Chondrocyte (in vitro differentiated cells): ENCODE measurements at regions not wholly inside any gene's neighbourhood (a gene's known extent, or its start where the extent isn't known, plus 50 kb on each side); places are given as distances from the start of the nearest gene placed in this dataset.

ENCODE experiments used
- DNase-seq: peaks from one replicate; pipeline ENCODE4 v3.0.0; 2021; ENCODE audit warnings: mixed read lengths, low spot score
- H3K27ac Mint-ChIP-seq: one replicate; pipeline ENCODE4 v1.8.0; 2021; ENCODE audit warnings: mild to moderate bottlenecking, moderate library complexity, mixed read lengths; ENCODE audit not compliant: unreplicated experiment
- H3K27me3 Mint-ChIP-seq: 2 replicates; pipeline ENCODE4 v1.8.0; 2021; ENCODE audit warnings: low read depth, mixed read lengths
- H3K36me3 Mint-ChIP-seq: 2 replicates; pipeline ENCODE4 v1.8.0; 2021; ENCODE audit warnings: low read depth, mixed read lengths
- H3K4me1 Mint-ChIP-seq: 2 replicates; pipeline ENCODE4 v1.8.0; 2021; ENCODE audit warnings: low read depth, mild to moderate bottlenecking, mixed read lengths
- H3K4me3 Mint-ChIP-seq: one replicate; pipeline ENCODE4 v1.8.0; 2021; ENCODE audit warnings: mild to moderate bottlenecking, moderate library complexity, mixed read lengths; ENCODE audit not compliant: unreplicated experiment
- H3K9me3 Mint-ChIP-seq: 2 replicates; pipeline ENCODE4 v1.8.0; 2021; ENCODE audit warnings: low read depth, mixed read lengths
- CTCF ChIP-seq: fragments of 200-600 bp; sonication (generic); IDR thresholded peaks from 2 replicates; pipeline ENCODE4 v1.5.0; 2021; ENCODE audit warnings: antibody characterized with exemption, mild to moderate bottlenecking, moderate library complexity

GRCh38 chr16:54779549-54779948, 151.1 kb upstream of the IRX5 start:
- H3K27me3 Mint-ChIP-seq: peaks cover 20% of the 10 kb centered on the region
- TF ChIP-seq CTCF: no peak
- no peaks in the 10 kb centered on the region for H3K36me3 Mint-ChIP-seq
- DNase-seq: no peak
- no peak overlapping the region for H3K27ac Mint-ChIP-seq
- no peaks in the 10 kb centered on the region for H3K9me3 Mint-ChIP-seq
- no peak overlapping the region for H3K4me3 Mint-ChIP-seq
- no peaks in the 10 kb centered on the region for H3K4me1 Mint-ChIP-seq

GRCh38 chr16:54774768-54775167, 155.9 kb upstream of the IRX5 start:
- Mint-ChIP-seq H3K27me3 (peaks cover 20% of the 10 kb centered on the region), H3K27ac (no peak overlapping the region), H3K36me3 (no peaks in the 10 kb centered on the region), H3K9me3 (peaks cover 9% of the 10 kb centered on the region), H3K4me3 (no peak overlapping the region), H3K4me1 (no peaks in the 10 kb centered on the region)
- TF ChIP-seq CTCF: no peak
- DNase-seq: no peak

- TF ChIP-seq CTCF: no peak
- Mint-ChIP-seq H3K4me1 (no peaks in the 10 kb centered on the region), H3K36me3 (no peaks in the 10 kb centered on the region), H3K27me3 (peaks cover 12% of the 10 kb centered on the region), H3K27ac (no peak overlapping the region), H3K9me3 (peaks cover 9% of the 10 kb centered on the region), H3K4me3 (no peak overlapping the region)
- DNase-seq: no peak
These were observed 158.3 kb upstream of the IRX5 start for GRCh38 chr16:54772400-54772799.

GRCh38 chr16:54766355-54766754, 164.3 kb upstream of the IRX5 start:
- no peaks in the 10 kb centered on the region for H3K36me3 Mint-ChIP-seq
- H3K4me1 Mint-ChIP-seq: no peaks in the 10 kb centered on the region
- peaks cover 10% of the 10 kb centered on the region for H3K27me3 Mint-ChIP-seq
- DNase-seq: no peak
- TF ChIP-seq CTCF: no peak
- H3K4me3 Mint-ChIP-seq: no peak overlapping the region
- H3K9me3 Mint-ChIP-seq: peaks cover 8% of the 10 kb centered on the region
- no peak overlapping the region for H3K27ac Mint-ChIP-seq

GRCh38 chr16:54750249-54750648, 180.4 kb upstream of the IRX5 start:
- H3K9me3 Mint-ChIP-seq: no peaks in the 10 kb centered on the region
- H3K27me3 Mint-ChIP-seq: peaks cover 37% of the 10 kb centered on the region
- DNase-seq: no peak
- TF ChIP-seq CTCF: no peak
- no peaks in the 10 kb centered on the region for H3K36me3 Mint-ChIP-seq
- no peak overlapping the region for H3K4me3 Mint-ChIP-seq
- no peak overlapping the region for H3K27ac Mint-ChIP-seq
- H3K4me1 Mint-ChIP-seq: no peaks in the 10 kb centered on the region
